ENCODE measurements at regions not wholly inside any gene's neighbourhood (a gene's known extent, or its start where the extent isn't known, plus 50 kb on each side); places are given as distances from the start of the nearest gene placed in this dataset.

- DNase-seq (ENCODE audit: low read depth, low spot score), result no peak
Measured at GRCh38 chr10:110413903-110414547, 83.7 kb upstream of the DUSP5 start.

- DNase-seq (ENCODE audit: low read depth, low spot score), result no peak
Measured at GRCh38 chr10:110414548-110415309, 83.0 kb upstream of the DUSP5 start.

- no peak for DNase-seq (ENCODE audit: low read depth, low spot score)
Measured at GRCh38 chr10:110415809-110416208, 81.9 kb upstream of the DUSP5 start.

- no peak for DNase-seq (ENCODE audit: low read depth, low spot score)
Measured at GRCh38 chr10:110416776-110417711, 80.7 kb upstream of the DUSP5 start.

GRCh38 chr10:110418218-110418617, 79.5 kb upstream of the DUSP5 start:
- no peak for DNase-seq (ENCODE audit: low read depth, low spot score)

- DNase-seq (ENCODE audit: low read depth, low spot score), result no peak
Measured at GRCh38 chr10:110419265-110419664, 78.4 kb upstream of the DUSP5 start.

GRCh38 chr10:110420401-110421193, 77.1 kb upstream of the DUSP5 start:
- no peak for DNase-seq (ENCODE audit: low read depth, low spot score)

GRCh38 chr10:110421512-110422138, 76.1 kb upstream of the DUSP5 start:
- no peak for DNase-seq (ENCODE audit: low read depth, low spot score)

- DNase-seq (ENCODE audit: low read depth, low spot score), result no peak
Measured at GRCh38 chr10:110422548-110422947, 75.2 kb upstream of the DUSP5 start.

GRCh38 chr10:110423650-110424049, 74.1 kb upstream of the DUSP5 start:
- DNase-seq (ENCODE audit: low read depth, low spot score), result no peak

GRCh38 chr10:110425684-110426293, 71.9 kb upstream of the DUSP5 start:
- DNase-seq (ENCODE audit: low read depth, low spot score), result peak; percentile 55

GRCh38 chr10:110426294-110427181, 71.2 kb upstream of the DUSP5 start:
- peak; percentile 68 for DNase-seq (ENCODE audit: low read depth, low spot score)

- no peak for DNase-seq (ENCODE audit: low read depth, low spot score)
Measured at GRCh38 chr10:110429301-110429700, 68.4 kb upstream of the DUSP5 start.

- DNase-seq (ENCODE audit: low read depth, low spot score), result no peak
Measured at GRCh38 chr10:110430340-110431273, 67.1 kb upstream of the DUSP5 start.

- no peak for DNase-seq (ENCODE audit: low read depth, low spot score)
Measured at GRCh38 chr10:110431659-110432058, 66.0 kb upstream of the DUSP5 start.

- no peak for DNase-seq (ENCODE audit: low read depth, low spot score)
Measured at GRCh38 chr10:110432084-110432483, 65.6 kb upstream of the DUSP5 start.

- no peak for DNase-seq (ENCODE audit: low read depth, low spot score)
Measured at GRCh38 chr10:110432814-110433565, 64.7 kb upstream of the DUSP5 start.

- DNase-seq (ENCODE audit: low read depth, low spot score), result no peak
Measured at GRCh38 chr10:110433740-110434139, 64.0 kb upstream of the DUSP5 start.
